H54 (cell line): ENCODE measurements at regions not wholly inside any gene's neighbourhood (a gene's known extent, or its start where the extent isn't known, plus 50 kb on each side); places are given as distances from the start of the nearest gene placed in this dataset.
A peak's percentile ranks its signal among the peaks of the same experiment; 100 is the strongest.

ENCODE experiments used
- DNase-seq: peaks from one replicate; pipeline ENCODE4 v3.0.0; 2011; ENCODE audit warnings: low spot score, mixed read lengths; ENCODE audit not compliant: insufficient read length
- FAIRE-seq: peaks from 3 replicates; lab custom pipeline; 2011; peaks lifted over from hg19 to GRCh38; lab: Jason Lieb, UNC
- POLR2A ChIP-seq: IDR thresholded peaks from 2 replicates; pipeline ENCODE4 v1.6.1; 2011; ENCODE audit warnings: low read depth, mild to moderate bottlenecking, low read length

- no peak for FAIRE-seq
- no peak for TF ChIP-seq POLR2A
- no peak for DNase-seq
These were observed 100.2 kb upstream of the IL12B start for GRCh38 chr5:159430361-159431012.

DNA sequence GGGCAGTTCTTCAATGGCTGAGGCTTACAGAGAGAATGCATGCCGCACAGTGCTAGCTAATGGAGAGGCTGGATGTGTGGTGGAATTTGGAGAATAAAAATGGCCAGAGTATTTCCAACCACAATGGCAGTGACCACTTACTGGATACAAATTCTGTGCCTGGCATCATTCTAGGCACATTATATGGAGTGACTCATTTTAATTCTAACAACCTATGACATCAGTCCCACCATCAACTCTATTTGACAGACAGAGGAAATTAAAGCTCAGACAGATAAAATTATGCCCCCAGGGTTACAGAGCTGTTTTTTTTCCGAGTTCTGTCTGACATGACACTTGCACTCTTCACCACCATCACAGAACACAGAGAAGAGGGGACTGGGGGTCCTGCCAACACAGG, 105.6 kb upstream of the IL12B start:
- FAIRE-seq (no peak), DNase-seq (no peak)
- no peak for TF ChIP-seq POLR2A

DNA sequence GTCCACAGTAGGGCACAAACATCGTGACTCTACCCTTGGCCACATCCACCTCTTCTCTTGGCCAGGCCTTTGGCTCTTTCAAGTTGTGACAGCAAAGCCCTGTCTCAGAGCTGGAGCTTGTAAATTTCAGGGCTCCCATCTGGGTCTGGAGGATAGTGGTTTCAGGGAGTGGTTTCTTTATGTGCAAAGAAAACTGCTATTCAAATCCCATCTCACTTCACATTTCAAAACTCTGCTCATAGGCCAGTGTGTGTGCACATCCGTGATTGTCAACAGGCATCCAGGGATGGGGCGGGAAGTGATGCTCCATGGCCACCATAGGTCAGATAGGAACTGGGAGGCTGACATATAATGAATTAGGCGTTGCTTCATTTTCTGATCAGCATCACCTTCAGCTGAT, 107.8 kb upstream of the IL12B start:
- FAIRE-seq (no peak), DNase-seq (no peak)
- no peak for TF ChIP-seq POLR2A

GRCh38 chr5:159439002-159439401, 108.7 kb upstream of the IL12B start:
- no peak for FAIRE-seq
- no peak for TF ChIP-seq POLR2A
- no peak for DNase-seq

DNA sequence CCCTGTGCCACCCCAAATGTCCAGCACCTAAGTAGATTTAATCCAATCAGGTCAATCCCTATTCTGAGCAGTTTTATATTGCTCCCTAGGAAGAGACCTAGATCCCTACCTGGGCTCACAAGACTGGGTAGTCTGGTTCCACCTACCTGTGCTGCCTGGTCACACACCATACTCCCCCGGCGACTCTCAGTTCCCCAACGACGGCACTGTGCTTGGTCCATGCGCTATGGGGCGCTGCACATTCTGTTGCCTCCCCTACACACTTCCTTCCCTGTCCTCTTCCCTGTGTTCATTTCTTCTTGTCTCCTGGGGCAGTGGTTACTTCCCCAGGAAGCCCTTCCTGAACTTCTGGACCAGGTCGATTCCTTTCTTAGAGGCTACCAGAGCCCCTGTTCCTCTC, 109.9 kb upstream of the IL12B start:
- DNase-seq (no peak), FAIRE-seq (no peak)
- TF ChIP-seq POLR2A, result no peak

DNA sequence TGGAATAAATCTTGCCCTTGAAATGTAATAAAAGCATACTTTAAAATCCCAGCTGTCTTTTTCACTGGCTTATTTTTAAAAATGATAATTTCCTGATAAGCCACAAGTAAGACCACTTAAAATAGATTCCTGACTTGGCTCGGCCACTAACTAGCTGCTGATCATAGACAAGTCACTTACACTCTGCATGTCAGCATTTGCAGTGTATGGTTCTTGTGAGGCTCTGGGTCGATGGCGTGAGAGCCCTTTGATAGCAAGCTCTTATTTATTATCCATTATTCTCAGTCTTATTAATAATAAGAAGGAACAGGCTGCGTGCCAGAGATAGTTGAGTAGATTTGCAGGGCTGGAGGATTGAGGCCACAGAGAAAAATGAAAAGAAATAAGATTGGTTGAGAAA, 110.7 kb upstream of the IL12B start:
- FAIRE-seq (no peak), DNase-seq (no peak)
- TF ChIP-seq POLR2A, result no peak

- FAIRE-seq (no peak), DNase-seq (peak; percentile 50)
- no peak for TF ChIP-seq POLR2A
These were observed 111.2 kb upstream of the IL12B start for GRCh38 chr5:159441441-159441840.

DNA sequence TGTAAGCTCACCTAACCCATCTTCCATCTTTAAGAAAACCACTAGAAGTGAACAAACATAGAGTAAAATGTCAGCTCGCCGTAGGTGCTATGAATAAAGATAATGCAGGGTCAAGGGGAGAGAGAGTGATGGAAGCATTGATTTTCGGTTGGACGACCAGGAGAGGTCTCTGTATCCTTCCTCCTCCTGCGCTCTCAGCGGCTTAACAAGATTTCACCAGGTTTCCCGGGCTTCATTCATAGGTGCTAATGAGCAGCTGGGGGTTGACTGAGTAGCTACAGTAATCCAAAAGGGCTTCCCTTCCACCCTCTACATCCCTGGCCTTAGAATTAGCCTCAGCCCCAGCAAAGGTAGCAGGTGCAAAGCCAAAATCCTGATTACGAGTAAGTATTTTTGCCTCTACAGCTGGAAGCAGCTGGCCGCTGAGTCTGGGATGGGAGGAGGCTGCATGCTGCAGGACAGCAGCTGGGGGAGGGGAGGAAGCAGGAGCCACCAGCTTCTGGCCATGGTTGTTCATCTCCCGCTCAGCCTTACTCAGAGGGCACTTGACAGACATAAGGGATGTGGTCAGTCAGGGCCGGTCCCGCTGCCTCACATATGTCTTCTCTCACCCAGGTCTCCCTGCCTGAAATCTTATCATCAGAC, 112.0 kb upstream of the IL12B start:
- no peak for TF ChIP-seq POLR2A
- FAIRE-seq (no peak), DNase-seq (no peak)

GRCh38 chr5:159444441-159445082, 114.3 kb upstream of the IL12B start:
- FAIRE-seq, result no peak
- no peak for TF ChIP-seq POLR2A
- no peak for DNase-seq

GRCh38 chr5:159447116-159447515, 116.8 kb upstream of the IL12B start:
- FAIRE-seq, result no peak
- TF ChIP-seq POLR2A, result no peak
- no peak for DNase-seq

- DNase-seq (no peak), FAIRE-seq (no peak)
- TF ChIP-seq POLR2A, result no peak
These were observed 118.6 kb upstream of the IL12B start for GRCh38 chr5:159448841-159449407.

- FAIRE-seq (no peak), DNase-seq (peak; percentile 64)
- no peak for TF ChIP-seq POLR2A
These were observed 119.6 kb upstream of the IL12B start for GRCh38 chr5:159449925-159450324.

GRCh38 chr5:159450417-159450816, 120.1 kb upstream of the IL12B start:
- no peak for TF ChIP-seq POLR2A
- no peak for FAIRE-seq
- no peak for DNase-seq
